ENCODE measurements at regions not wholly inside any gene's neighbourhood (a gene's known extent, or its start where the extent isn't known, plus 50 kb on each side); places are given as distances from the start of the nearest gene placed in this dataset.

DNA sequence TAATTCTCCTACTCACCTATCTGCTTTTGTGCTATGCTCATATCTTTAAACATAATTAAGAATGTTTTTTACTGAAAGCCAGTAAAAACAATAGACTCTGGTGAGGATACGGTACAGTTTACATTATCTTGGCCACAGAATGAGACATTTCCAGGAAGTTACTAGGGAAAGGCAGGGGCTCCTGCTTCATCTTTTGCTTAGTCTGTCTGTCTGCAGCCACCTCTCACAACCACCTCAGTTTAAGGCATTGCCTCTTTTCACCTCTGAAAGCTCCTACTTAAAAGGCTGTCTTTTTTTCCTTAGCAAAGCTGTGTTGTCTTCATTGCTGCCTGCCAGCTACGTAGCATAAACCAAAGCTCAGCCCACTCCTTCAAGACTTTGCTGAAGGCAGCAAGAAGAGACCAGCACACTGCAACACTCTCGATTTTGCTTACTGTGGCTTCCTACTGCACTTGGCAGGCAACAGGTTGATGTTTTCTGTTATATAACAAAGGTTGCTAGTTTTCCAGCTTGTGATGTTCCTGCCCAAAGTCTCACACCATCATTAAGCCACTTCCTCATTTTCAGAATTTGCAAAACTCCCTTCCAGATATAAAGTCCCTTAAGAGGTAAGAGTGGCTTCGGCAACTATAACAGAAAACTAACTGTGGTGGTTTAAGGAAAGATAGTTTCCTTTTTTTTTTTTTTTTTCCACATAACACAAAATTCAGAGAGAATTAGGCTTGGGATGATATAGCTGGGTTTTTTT lies 432.9 kb downstream of the GRXCR1 start:
- TF ChIP-seq POLR2AphosphoS5 (IDR thresholded peaks at IDR 0.05; ENCODE audit: low read depth, low read length) (no peak), SIN3A (IDR thresholded peaks at IDR 0.05; ENCODE audit: borderline replicate concordance, insufficient read depth, low read length) (no peak), TAF1 (IDR thresholded peaks at IDR 0.05; ENCODE audit: borderline replicate concordance, insufficient read depth, low read length) (no peak), FOXP2 (optimal IDR thresholded peaks at IDR 0.05; ENCODE audit: borderline replicate concordance, extremely low read depth, extremely low read length, insufficient read depth) (no peak)
- TF ChIP-seq, protein P1, sequence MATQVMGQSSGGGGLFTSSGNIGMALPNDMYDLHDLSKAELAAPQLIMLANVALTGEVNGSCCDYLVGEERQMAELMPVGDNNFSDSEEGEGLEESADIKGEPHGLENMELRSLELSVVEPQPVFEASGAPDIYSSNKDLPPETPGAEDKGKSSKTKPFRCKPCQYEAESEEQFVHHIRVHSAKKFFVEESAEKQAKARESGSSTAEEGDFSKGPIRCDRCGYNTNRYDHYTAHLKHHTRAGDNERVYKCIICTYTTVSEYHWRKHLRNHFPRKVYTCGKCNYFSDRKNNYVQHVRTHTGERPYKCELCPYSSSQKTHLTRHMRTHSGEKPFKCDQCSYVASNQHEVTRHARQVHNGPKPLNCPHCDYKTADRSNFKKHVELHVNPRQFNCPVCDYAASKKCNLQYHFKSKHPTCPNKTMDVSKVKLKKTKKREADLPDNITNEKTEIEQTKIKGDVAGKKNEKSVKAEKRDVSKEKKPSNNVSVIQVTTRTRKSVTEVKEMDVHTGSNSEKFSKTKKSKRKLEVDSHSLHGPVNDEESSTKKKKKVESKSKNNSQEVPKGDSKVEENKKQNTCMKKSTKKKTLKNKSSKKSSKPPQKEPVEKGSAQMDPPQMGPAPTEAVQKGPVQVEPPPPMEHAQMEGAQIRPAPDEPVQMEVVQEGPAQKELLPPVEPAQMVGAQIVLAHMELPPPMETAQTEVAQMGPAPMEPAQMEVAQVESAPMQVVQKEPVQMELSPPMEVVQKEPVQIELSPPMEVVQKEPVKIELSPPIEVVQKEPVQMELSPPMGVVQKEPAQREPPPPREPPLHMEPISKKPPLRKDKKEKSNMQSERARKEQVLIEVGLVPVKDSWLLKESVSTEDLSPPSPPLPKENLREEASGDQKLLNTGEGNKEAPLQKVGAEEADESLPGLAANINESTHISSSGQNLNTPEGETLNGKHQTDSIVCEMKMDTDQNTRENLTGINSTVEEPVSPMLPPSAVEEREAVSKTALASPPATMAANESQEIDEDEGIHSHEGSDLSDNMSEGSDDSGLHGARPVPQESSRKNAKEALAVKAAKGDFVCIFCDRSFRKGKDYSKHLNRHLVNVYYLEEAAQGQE (IDR thresholded peaks at IDR 0.05; ENCODE audit: insufficient read depth in 1 of 2, low read depth in 2 of 2, low read length in 2 of 2), result no peak

DNA sequence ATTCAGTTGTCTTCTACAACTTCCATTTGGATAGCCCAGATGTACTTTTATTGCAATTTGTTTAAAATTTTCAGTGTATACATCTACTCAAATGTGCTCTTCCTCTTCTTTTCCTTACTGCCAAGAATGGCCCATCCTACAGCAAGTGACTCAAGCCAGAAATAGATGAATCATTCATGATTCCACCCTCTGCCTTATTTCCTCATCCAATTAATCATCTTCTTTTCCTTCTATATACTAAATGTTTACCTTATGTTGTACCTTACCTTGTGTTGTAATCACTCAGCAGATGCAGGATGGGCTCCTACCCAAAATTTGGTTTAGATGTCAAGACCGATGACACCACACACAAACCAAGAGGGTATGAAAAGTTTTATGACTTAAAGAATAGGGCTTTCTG lies 437.8 kb downstream of the GRXCR1 start:
- TF ChIP-seq FOXP2 (optimal IDR thresholded peaks at IDR 0.05; ENCODE audit: borderline replicate concordance, extremely low read depth, extremely low read length, insufficient read depth) (no peak), POLR2AphosphoS5 (IDR thresholded peaks at IDR 0.05; ENCODE audit: low read depth, low read length) (no peak), SIN3A (IDR thresholded peaks at IDR 0.05; ENCODE audit: borderline replicate concordance, insufficient read depth, low read length) (no peak), TAF1 (IDR thresholded peaks at IDR 0.05; ENCODE audit: borderline replicate concordance, insufficient read depth, low read length) (no peak)
- TF ChIP-seq, protein P1 (IDR thresholded peaks at IDR 0.05; ENCODE audit: insufficient read depth in 1 of 2, low read depth in 2 of 2, low read length in 2 of 2), result no peak

DNA sequence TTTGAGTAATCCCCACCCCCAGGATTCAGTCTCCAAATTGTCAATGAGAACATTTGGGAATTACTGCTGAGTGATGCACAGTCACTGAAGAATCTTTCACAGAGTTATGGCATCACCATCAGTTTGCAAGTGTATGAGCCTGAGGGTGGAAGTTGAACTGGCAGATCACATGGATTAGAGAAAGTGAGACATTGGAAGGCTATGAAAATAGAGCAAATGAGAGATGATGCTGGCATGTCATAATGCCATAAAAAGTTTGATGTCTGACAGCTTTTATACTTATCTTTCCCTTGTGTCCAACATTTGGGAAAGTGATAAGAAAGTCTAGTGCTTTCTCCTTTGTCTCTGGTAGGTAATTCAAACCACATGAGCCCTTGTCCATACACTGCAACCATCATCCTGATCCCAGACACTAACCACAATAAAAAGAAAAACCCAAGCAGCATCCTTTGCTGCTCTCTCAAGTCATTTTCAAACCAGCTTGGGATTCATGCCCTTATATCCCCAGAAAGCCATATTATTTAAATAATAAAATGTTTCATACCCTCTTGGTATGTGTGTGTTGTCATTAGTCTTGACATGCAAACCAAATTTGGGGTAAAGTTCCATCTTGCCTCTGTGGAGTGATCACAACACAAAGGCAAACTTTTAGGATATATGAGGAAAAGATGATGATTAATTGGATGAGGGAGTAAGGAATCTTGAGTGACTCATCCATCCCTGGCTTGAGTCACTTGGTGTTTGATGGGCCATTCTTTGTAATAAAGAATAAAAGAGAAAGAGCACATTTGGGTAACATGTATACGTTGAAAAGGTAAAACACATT lies 438.9 kb downstream of the GRXCR1 start:
- TF ChIP-seq TAF1 (IDR thresholded peaks at IDR 0.05; ENCODE audit: borderline replicate concordance, insufficient read depth, low read length) (no peak), SIN3A (IDR thresholded peaks at IDR 0.05; ENCODE audit: borderline replicate concordance, insufficient read depth, low read length) (no peak)

DNA sequence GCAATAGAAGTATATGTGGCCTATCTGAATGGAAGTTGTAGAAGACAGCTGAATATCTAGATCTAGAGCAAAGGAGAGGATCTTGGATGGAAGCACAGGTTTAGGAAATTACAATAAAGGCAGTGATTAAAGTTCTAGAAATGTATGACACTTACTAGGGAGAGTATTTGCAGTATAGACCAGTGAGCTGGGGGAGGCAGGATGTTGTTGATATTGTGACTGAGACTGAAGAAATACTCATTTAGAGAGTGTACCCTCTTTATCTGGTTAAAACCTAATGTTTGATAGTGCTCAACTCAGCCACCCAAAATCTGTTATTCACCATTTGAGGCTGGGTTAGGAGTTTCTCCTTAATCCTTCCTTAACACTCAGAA lies 439.5 kb downstream of the GRXCR1 start:
- TF ChIP-seq FOXP2 (optimal IDR thresholded peaks at IDR 0.05; ENCODE audit: borderline replicate concordance, extremely low read depth, extremely low read length, insufficient read depth) (no peak), TAF1 (IDR thresholded peaks at IDR 0.05; ENCODE audit: borderline replicate concordance, insufficient read depth, low read length) (no peak), SIN3A (IDR thresholded peaks at IDR 0.05; ENCODE audit: borderline replicate concordance, insufficient read depth, low read length) (no peak), POLR2AphosphoS5 (IDR thresholded peaks at IDR 0.05; ENCODE audit: low read depth, low read length) (no peak)
- TF ChIP-seq, protein P1 (IDR thresholded peaks at IDR 0.05; ENCODE audit: insufficient read depth in 1 of 2, low read depth in 2 of 2, low read length in 2 of 2), result no peak

DNA sequence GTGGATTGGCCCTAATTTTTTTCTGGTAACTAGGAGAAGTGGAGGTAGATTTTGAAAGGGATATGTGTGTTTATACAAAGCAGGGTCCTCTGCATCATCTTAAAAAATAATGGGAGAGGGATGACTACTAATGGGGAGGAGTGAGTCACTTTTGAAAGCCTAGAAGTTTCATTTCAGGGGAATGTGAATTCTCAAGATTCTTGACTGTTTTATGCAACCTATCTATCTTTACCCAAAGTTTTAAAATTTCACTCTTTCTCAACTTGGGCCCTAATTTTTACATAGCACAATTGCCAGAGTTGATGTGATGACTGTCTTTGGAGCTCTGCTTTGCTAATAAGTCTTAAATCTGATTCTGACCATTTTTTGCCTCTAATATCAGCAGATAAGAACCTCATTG lies 445.2 kb downstream of the GRXCR1 start:
- TF ChIP-seq, protein P1 (IDR thresholded peaks at IDR 0.05; ENCODE audit: insufficient read depth in 1 of 2, low read depth in 2 of 2, low read length in 2 of 2), result no peak
- TF ChIP-seq POLR2AphosphoS5 (IDR thresholded peaks at IDR 0.05; ENCODE audit: low read depth, low read length), result no peak
- TF ChIP-seq FOXP2 (optimal IDR thresholded peaks at IDR 0.05; ENCODE audit: borderline replicate concordance, extremely low read depth, extremely low read length, insufficient read depth), result no peak
- no peak for TF ChIP-seq TAF1 (IDR thresholded peaks at IDR 0.05; ENCODE audit: borderline replicate concordance, insufficient read depth, low read length)
- no peak for TF ChIP-seq SIN3A (IDR thresholded peaks at IDR 0.05; ENCODE audit: borderline replicate concordance, insufficient read depth, low read length)
